ENCODE measurements at regions not wholly inside any gene's neighbourhood (a gene's known extent, or its start where the extent isn't known, plus 50 kb on each side); places are given as distances from the start of the nearest gene placed in this dataset.

GRCh38 chr3:25265284-25265683, 162.8 kb upstream of the RARB start:
- H3K27me3 Mint-ChIP-seq (ENCODE audit: low read depth in 3 of 3): no peaks in the 10 kb centered on the region
- no CpG with 5 or more reads among the region's 1 CpG for WGBS (ENCODE audit: insufficient coverage)
- TF ChIP-seq CTCF (IDR thresholded peaks at IDR 0.05): no peak

GRCh38 chr3:25266677-25267076, 161.4 kb upstream of the RARB start:
- no peak overlapping the region for H3K27ac Mint-ChIP-seq
- Histone ChIP-seq H3K4me2 (replicated peaks; ENCODE audit: extremely low read depth, low read length, poor library complexity, severe bottlenecking) (no peak overlapping the region), H3K9me3 (replicated peaks in 1 of 2; ENCODE audit: control insufficient read depth in 1 of 2, insufficient read depth in 1 of 2, low read length in 2 of 2) (peaks cover 8 to 10% of the 10 kb centered on the region in 2 donors), H2AFZ (ENCODE audit: insufficient read depth, low read depth, low read length, poor library complexity, severe bottlenecking) (no peak overlapping the region), H3K36me3 (replicated peaks in 1 of 2; ENCODE audit: control insufficient read depth in 1 of 2, insufficient read depth in 2 of 2, low read length in 2 of 2) (no peaks in the 10 kb centered on the region), H3K79me2 (ENCODE audit: insufficient read depth, low read length) (no peaks in the 10 kb centered on the region), H3K27ac (ENCODE audit: low read depth in 1 of 2, low read length in 2 of 2) (no peak overlapping the region), H3K27me3 (ENCODE audit: control insufficient read depth in 2 of 2, insufficient read depth in 2 of 2, low read length in 2 of 2) (no peaks in the 10 kb centered on the region), H4K20me1 (ENCODE audit: insufficient read depth, low read length) (no peaks in the 10 kb centered on the region), H3K4me3 (replicated peaks in 1 of 3; ENCODE audit: low read depth in 2 of 3, low read length in 3 of 3) (no peak overlapping the region), H3K9ac (ENCODE audit: insufficient read depth, low read length, poor library complexity, severe bottlenecking) (no peak overlapping the region), H3K4me1 (ENCODE audit: control insufficient read depth in 1 of 2, insufficient read depth in 2 of 2, low read length in 2 of 2) (no peaks in the 10 kb centered on the region)
- intact Hi-C loops (cut with micrococcal nuclease): no loop called here
- no peak for DNase-seq
- 80% methylated on average over 1 of the region's 1 CpG for WGBS (ENCODE audit: insufficient coverage)
- no peak for TF ChIP-seq CTCF (IDR thresholded peaks at IDR 0.05)
- H3K4me1 Mint-ChIP-seq: no peaks in the 10 kb centered on the region
- no peaks in the 10 kb centered on the region for H3K27me3 Mint-ChIP-seq (ENCODE audit: low read depth in 3 of 3)
- H3K36me3 Mint-ChIP-seq: no peaks in the 10 kb centered on the region
- H3K9me3 Mint-ChIP-seq: peaks cover 1 to 8% (median 5%) of the 10 kb centered on the region in 7 donors
- no peak overlapping the region for H3K4me3 Mint-ChIP-seq

More at GRCh38 chr3:25265284-25265683, 162.8 kb upstream of the RARB start:
- Histone ChIP-seq H3K9ac (ENCODE audit: insufficient read depth, low read length, poor library complexity, severe bottlenecking) (no peak overlapping the region), H3K4me1 (ENCODE audit: control insufficient read depth in 1 of 2, insufficient read depth in 2 of 2, low read length in 2 of 2) (no peaks in the 10 kb centered on the region), H3K79me2 (ENCODE audit: insufficient read depth, low read length) (no peaks in the 10 kb centered on the region), H2AFZ (ENCODE audit: insufficient read depth, low read depth, low read length, poor library complexity, severe bottlenecking) (no peak overlapping the region), H3K27ac (ENCODE audit: low read depth in 1 of 2, low read length in 2 of 2) (no peak overlapping the region), H3K27me3 (ENCODE audit: control insufficient read depth in 2 of 2, insufficient read depth in 2 of 2, low read length in 2 of 2) (no peaks in the 10 kb centered on the region), H4K20me1 (ENCODE audit: insufficient read depth, low read length) (no peaks in the 10 kb centered on the region), H3K36me3 (replicated peaks in 1 of 2; ENCODE audit: control insufficient read depth in 1 of 2, insufficient read depth in 2 of 2, low read length in 2 of 2) (no peaks in the 10 kb centered on the region), H3K4me2 (replicated peaks; ENCODE audit: extremely low read depth, low read length, poor library complexity, severe bottlenecking) (no peak overlapping the region), H3K4me3 (replicated peaks in 1 of 3; ENCODE audit: low read depth in 2 of 3, low read length in 3 of 3) (no peak overlapping the region), H3K9me3 (replicated peaks in 1 of 2; ENCODE audit: control insufficient read depth in 1 of 2, insufficient read depth in 1 of 2, low read length in 2 of 2) (peaks cover 8 to 10% of the 10 kb centered on the region in 2 donors)
- Mint-ChIP-seq H3K36me3 (no peaks in the 10 kb centered on the region), H3K4me3 (no peak overlapping the region), H3K4me1 (no peaks in the 10 kb centered on the region), H3K9me3 (peaks cover 2 to 10% (median 5%) of the 10 kb centered on the region in 7 donors), H3K27ac (no peak overlapping the region)
- intact Hi-C loops (cut with micrococcal nuclease): no loop called here
- no peak for DNase-seq

All from CD14-positive monocyte (primary cell).